Calu3 (cell line): ENCODE measurements at regions not wholly inside any gene's neighbourhood (a gene's known extent, or its start where the extent isn't known, plus 50 kb on each side); places are given as distances from the start of the nearest gene placed in this dataset.

Experiments
- BruUV-seq: library from RNA; stranded (reverse); fragments of 400-500 nt; replicated peaks from 2 replicates; lab custom pipeline; 2021; lab: Mats Ljungman, UMichigan
- CTCF ChIA-PET: fragments of 300-600 bp; sonication (Branson Sonifier 250); formaldehyde crosslinking; loops from one replicate; lab custom pipeline; 2022; ENCODE audit warnings: antibody characterized with exemption; lab: Charles Lee
- DNase-seq: peaks from one replicate; pipeline ENCODE4 v3.0.0; 2022
- H3K27ac Mint-ChIP-seq: one replicate; pipeline ENCODE4 v1.8.0; 2022; ENCODE audit warnings: mixed read lengths; ENCODE audit not compliant: unreplicated experiment
- H3K27me3 Mint-ChIP-seq: one replicate; pipeline ENCODE4 v1.8.0; 2022; ENCODE audit warnings: mixed read lengths; ENCODE audit not compliant: unreplicated experiment
- H3K36me3 Mint-ChIP-seq: one replicate; pipeline ENCODE4 v1.8.0; 2022; ENCODE audit warnings: mild to moderate bottlenecking, moderate library complexity, mixed read lengths; ENCODE audit not compliant: insufficient read depth, unreplicated experiment
- H3K4me1 Mint-ChIP-seq: one replicate; pipeline ENCODE4 v1.8.0; 2022; ENCODE audit warnings: mild to moderate bottlenecking, low read depth, mixed read lengths; ENCODE audit not compliant: unreplicated experiment
- H3K4me3 Mint-ChIP-seq: one replicate; pipeline ENCODE4 v1.8.0; 2022; ENCODE audit warnings: mild to moderate bottlenecking, low read depth, moderate library complexity, mixed read lengths; ENCODE audit not compliant: unreplicated experiment
- H3K9me3 Mint-ChIP-seq: one replicate; pipeline ENCODE4 v1.8.0; 2022; ENCODE audit warnings: low read depth, mixed read lengths; ENCODE audit not compliant: unreplicated experiment
- CTCF ChIP-seq: fragments of 200-600 bp; IDR thresholded peaks from one replicate; pipeline ENCODE4 v1.8.0; 2022; ENCODE audit warnings: antibody characterized with exemption; ENCODE audit not compliant: unreplicated experiment
- intact Hi-C: fragments of 100-400 bp; cut with micrococcal nuclease; formaldehyde crosslinking; loops from one replicate; pipeline ENCODE4 v1.10.0; 2022; ENCODE audit not compliant: unreplicated experiment

DNA sequence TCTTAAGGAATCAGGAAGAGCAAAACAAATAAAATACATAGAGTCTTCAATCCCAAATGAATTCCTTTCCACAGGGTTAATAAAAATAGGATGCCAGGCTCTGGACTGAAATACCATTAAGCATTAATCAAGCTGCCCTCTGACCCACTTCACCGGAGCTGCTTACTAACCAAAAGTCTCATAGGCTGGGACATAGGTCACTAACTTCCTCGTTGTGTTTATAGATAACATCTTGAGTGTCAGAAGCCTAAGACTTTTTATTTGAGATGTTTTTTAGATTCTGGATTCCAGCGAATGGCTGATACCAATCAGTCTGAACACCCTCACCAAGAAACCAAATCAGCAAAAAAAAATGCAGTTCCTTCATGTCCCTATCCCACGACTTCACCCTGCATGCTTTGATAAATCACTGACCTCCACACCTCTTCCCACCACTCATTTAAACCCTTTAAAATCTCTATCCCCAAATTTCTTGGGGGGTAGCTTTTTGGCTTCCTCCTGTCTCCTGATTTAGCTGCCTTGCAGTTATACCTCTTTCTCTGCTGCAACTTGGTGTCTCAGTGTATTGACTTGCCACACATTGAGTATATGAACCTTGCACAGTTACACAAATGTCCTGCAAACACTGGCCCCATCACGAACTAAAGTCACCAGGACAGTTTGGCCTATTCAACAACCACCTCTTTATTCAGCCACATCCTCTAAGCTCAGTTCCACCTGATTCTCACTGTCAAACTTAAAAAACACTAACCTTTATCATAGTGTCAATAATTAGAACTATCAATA is 399.3 kb downstream of the METTL4 start:
- peaks cover 23% of the 10 kb centered on the region for H3K4me1 Mint-ChIP-seq
- BruUV-seq: no TSS peak
- no peak for TF ChIP-seq CTCF
- H3K4me3 Mint-ChIP-seq: peak overlapping the region; percentile 10
- H3K36me3 Mint-ChIP-seq: no peaks in the 10 kb centered on the region
- H3K27me3 Mint-ChIP-seq: no peaks in the 10 kb centered on the region
- no peak overlapping the region for H3K27ac Mint-ChIP-seq
- CTCF ChIA-PET: interaction anchor here (0.7 kb wide), 1 partner anchor 223 kb away, joined by 3 read pairs; no protein-coding TSS in a partner anchor
- intact Hi-C loops: no loop called here
- no peak for DNase-seq
- peaks cover 3% of the 10 kb centered on the region for H3K9me3 Mint-ChIP-seq

- Mint-ChIP-seq H3K9me3 (peaks cover 3% of the 10 kb centered on the region), H3K27ac (no peak overlapping the region), H3K27me3 (no peaks in the 10 kb centered on the region), H3K4me1 (peaks cover 23% of the 10 kb centered on the region), H3K4me3 (no peak overlapping the region), H3K36me3 (no peaks in the 10 kb centered on the region)
- no peak for TF ChIP-seq CTCF
- CTCF ChIA-PET: no interaction called here
- no TSS peak for BruUV-seq
- intact Hi-C loops: no loop called here
- no peak for DNase-seq
These were observed 398.4 kb downstream of the METTL4 start for GRCh38 chr18:2172881-2173280.

GRCh38 chr18:2173486-2173885 is 397.8 kb downstream of the METTL4 start:
- intact Hi-C loops: no loop called here
- no peaks in the 10 kb centered on the region for H3K36me3 Mint-ChIP-seq
- H3K9me3 Mint-ChIP-seq: peaks cover 3% of the 10 kb centered on the region
- no TSS peak for BruUV-seq
- TF ChIP-seq CTCF: no peak
- no peak overlapping the region for H3K27ac Mint-ChIP-seq
- no peaks in the 10 kb centered on the region for H3K27me3 Mint-ChIP-seq
- DNase-seq: peak; percentile 29
- H3K4me3 Mint-ChIP-seq: no peak overlapping the region
- CTCF ChIA-PET: no interaction called here
- peaks cover 23% of the 10 kb centered on the region for H3K4me1 Mint-ChIP-seq

DNA sequence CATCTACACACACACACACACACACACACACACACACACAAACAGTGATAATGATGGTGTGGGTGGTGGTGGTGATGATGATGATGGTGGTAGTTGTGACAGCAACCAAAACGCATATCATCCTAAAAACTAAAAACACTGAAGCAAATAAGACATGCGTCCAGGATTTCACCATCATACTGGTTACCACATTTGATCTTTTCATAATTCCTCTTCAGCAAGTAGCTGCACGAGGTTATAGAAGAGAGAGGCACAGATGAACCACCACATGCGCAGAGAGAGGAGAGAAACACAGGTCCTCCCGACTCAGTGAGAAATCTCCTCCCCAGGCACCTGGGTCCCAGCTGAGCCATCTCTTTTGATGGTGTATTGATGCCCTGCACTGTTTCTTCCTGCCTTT is 393.3 kb downstream of the METTL4 start:
- no TSS peak for BruUV-seq
- CTCF ChIA-PET: no interaction called here
- Mint-ChIP-seq H3K9me3 (no peaks in the 10 kb centered on the region), H3K27ac (no peak overlapping the region), H3K36me3 (peaks cover 5% of the 10 kb centered on the region), H3K27me3 (no peaks in the 10 kb centered on the region), H3K4me3 (no peak overlapping the region), H3K4me1 (peaks cover 19% of the 10 kb centered on the region)
- DNase-seq: no peak
- no peak for TF ChIP-seq CTCF
- intact Hi-C loops: no loop called here
